Adrenal gland (tissue), 9 donors: ENCODE measurements at regions not wholly inside any gene's neighbourhood (a gene's known extent, or its start where the extent isn't known, plus 50 kb on each side); places are given as distances from the start of the nearest gene placed in this dataset.

Experiments
- DNase-seq, 7 donors: peaks; one replicate each; pipeline ENCODE4 v3.0.0-alpha.2; 2019 to 2020
- H3K27ac ChIP-seq, 5 donors: fragments of 200-600 bp; sonication (generic) in 4 of 5; 1 replicate in 3 of 5; 2 replicates in 2 of 5; pipeline versions ENCODE4 v1.5.1 to v1.8.0; 2016 to 2020; ENCODE audit warnings: mild to moderate bottlenecking in 1 of 5
- H3K27me3 ChIP-seq: fragments of 200-600 bp; 2 replicates; pipeline ENCODE4 v1.8.0; 2021
- H3K36me3 ChIP-seq, 2 donors: fragments of 200-600 bp; replicated peaks in 1 of 2; 1 replicate in 1 of 2; 2 replicates in 1 of 2; pipeline versions ENCODE4 v1.5.1 to v1.8.0; 2018 to 2022
- H3K4me1 ChIP-seq, 2 donors: fragments of 200-600 bp; replicated peaks in 1 of 2; 1 replicate in 1 of 2; 2 replicates in 1 of 2; pipeline versions ENCODE4 v1.5.1 to v1.8.0; 2018 to 2021
- H3K4me3 ChIP-seq, 4 donors: fragments of 200-600 bp; sonication (generic) in 3 of 4; one replicate each; pipeline ENCODE4 v1.5.1; 2016 to 2018
- H3K9me3 ChIP-seq, 3 donors: fragments of 200-600 bp; sonication (generic) in 1 of 3; replicated peaks in 1 of 3; 1 replicate in 2 of 3; 2 replicates in 1 of 3; pipeline versions ENCODE4 v1.5.1 to v1.8.0; 2016 to 2021
- POLR2A ChIP-seq, 2 donors: fragments of 450-650 bp; IDR thresholded peaks; one replicate each; pipeline ENCODE4 v1.6.1; 2017; ENCODE audit warnings: antibody characterized with exemption in 2 of 2, mild to moderate bottlenecking in 2 of 2, moderate library complexity in 1 of 2
- WGBS, 4 donors: extraction: QIAGEN DNeasy Blood & Tissue Kit in 2 of 4; methylation state at CpG; one replicate each; pipeline versions ENCODE4 v1.1.5 to v1.1.7; 2013 to 2017; 5-methylcytosine and 5-hydroxymethylcytosine counted together
- intact Hi-C, 2 donors: fragments of 100-400 bp; cut with DNase I; formaldehyde crosslinking; loops; one replicate each; pipeline versions ENCODE4 v1.14.1 to v1.15.0; 2022 to 2023
- TF ChIP-seq, protein P1 (sequence below), 6 experiments: fragments of 450-650 bp in 4 of 6; fragments of 200-600 bp in 2 of 6; sonication (generic) in 1 of 6; IDR thresholded peaks; 1 replicate in 5 of 6; 2 replicates in 1 of 6; pipeline versions ENCODE4 v1.5.1 to v1.8.0; 2016 to 2021; ENCODE audit warnings: antibody characterized with exemption in 6 of 6, mild to moderate bottlenecking in 2 of 6, moderate library complexity in 1 of 6
- donor health status: healthy with polysubstance abuse.
- donor health status: Bipolar disorder and iron deficiency.
- donor health status: DM: yes; HTN: yes; CAD: no.
- donor health status: DM: no; HTN: no; CAD: no.
- donor health status: DM: no; HTN: no; CAD: no.

DNA sequence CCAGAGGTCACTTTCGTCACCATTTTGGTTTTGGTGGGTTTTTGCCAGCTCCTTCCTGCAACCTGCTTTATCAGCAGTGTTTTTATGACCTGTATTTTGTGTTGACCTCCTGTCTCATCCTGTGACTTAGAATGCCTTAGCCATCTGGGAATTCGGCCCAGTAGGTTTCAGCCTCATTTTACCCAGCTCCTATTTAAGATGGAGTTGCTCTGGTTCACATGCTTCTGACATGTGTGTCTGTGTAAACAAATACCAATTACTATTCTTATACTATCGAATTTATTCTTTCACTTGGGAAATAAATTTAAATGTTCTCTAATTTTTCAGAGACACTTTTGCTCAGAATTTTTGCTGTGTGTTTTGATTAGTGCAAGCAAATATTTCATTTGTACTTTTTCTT is 1370.3 kb upstream of the MIR17HG start:
- no peaks in the 10 kb centered on the region for H3K36me3 ChIP-seq
- WGBS, 4 donors, result 75 to 83% (median 80%) methylated on average over 3 of the region's 3 CpGs
- TF ChIP-seq POLR2A (IDR thresholded peaks at IDR 0.05), result no peak
- TF ChIP-seq, protein P1, sequence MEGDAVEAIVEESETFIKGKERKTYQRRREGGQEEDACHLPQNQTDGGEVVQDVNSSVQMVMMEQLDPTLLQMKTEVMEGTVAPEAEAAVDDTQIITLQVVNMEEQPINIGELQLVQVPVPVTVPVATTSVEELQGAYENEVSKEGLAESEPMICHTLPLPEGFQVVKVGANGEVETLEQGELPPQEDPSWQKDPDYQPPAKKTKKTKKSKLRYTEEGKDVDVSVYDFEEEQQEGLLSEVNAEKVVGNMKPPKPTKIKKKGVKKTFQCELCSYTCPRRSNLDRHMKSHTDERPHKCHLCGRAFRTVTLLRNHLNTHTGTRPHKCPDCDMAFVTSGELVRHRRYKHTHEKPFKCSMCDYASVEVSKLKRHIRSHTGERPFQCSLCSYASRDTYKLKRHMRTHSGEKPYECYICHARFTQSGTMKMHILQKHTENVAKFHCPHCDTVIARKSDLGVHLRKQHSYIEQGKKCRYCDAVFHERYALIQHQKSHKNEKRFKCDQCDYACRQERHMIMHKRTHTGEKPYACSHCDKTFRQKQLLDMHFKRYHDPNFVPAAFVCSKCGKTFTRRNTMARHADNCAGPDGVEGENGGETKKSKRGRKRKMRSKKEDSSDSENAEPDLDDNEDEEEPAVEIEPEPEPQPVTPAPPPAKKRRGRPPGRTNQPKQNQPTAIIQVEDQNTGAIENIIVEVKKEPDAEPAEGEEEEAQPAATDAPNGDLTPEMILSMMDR (IDR thresholded peaks at IDR 0.05), result no peak
- H3K27me3 ChIP-seq, result no peaks in the 10 kb centered on the region
- no peak overlapping the region for H3K27ac ChIP-seq
- no peak for DNase-seq
- H3K9me3 ChIP-seq, result no peaks in the 10 kb centered on the region
- intact Hi-C loops, result no loop called here
- H3K4me1 ChIP-seq, result no peaks in the 10 kb centered on the region
- H3K4me3 ChIP-seq, result no peak overlapping the region

DNA sequence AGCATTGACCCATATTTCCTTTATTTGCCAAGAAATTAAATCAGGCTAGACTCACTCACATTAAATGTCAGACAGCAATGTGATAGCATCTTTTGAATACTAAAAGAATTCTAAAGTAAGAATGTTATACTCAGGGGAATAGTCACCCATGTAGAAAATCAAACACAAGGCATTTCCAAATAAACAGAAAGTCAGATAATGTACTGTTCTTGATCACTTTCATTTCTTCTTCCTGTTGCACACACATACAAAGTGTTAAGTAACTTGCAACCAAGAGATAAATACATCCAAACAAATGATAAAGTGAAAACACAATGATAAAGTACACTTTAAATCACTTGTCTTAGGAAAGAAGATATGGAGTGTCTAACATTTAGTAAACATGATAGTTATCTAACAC is 1366.6 kb upstream of the MIR17HG start:
- DNase-seq, result no peak
- intact Hi-C loops, result no loop called here
- Histone ChIP-seq H3K36me3 (no peaks in the 10 kb centered on the region), H3K27ac (no peak overlapping the region), H3K4me1 (no peaks in the 10 kb centered on the region), H3K4me3 (no peak overlapping the region), H3K27me3 (no peaks in the 10 kb centered on the region), H3K9me3 (no peaks in the 10 kb centered on the region)
- TF ChIP-seq, protein P1 (IDR thresholded peaks at IDR 0.05), result no peak
- no peak for TF ChIP-seq POLR2A (IDR thresholded peaks at IDR 0.05)

DNA sequence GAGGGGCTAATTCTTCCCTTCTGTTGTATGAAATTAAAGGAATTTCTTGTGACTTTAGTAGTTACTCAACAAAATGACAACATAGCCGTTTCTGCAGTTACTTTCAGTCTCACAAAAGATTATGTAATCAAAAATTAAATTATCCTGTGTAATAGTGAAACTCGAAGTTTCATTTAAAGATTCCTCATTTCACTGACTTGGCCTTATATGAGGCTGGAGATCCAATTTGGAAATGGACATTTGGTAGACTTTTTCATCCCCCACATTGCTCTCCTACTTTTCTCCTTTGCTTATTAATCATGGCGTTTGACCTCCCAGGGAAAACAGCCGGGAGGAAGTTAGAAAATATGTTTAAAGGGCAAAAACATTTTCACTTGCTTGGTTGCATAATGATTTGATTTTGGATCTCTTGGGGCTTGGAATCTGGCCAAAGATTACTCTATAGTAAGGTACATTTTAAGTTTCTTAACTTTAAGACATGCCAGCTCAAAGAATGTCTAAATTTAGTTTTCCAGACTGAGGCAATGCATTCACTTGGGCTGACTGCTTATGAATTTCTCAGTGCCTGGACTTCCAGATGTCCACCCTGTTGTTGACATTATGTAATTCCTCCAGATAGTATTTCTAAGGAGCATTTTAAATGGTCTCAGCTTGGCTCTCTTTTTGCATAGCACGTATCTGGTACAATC is 1364.9 kb upstream of the MIR17HG start:
- intact Hi-C loops, result no loop called here
- Histone ChIP-seq H3K9me3 (no peaks in the 10 kb centered on the region), H3K27me3 (no peaks in the 10 kb centered on the region), H3K4me1 (no peaks in the 10 kb centered on the region), H3K27ac (no peak overlapping the region), H3K4me3 (peak overlapping the region in 1 of 4 donors; percentile 20), H3K36me3 (no peaks in the 10 kb centered on the region)
- TF ChIP-seq, protein P1 (IDR thresholded peaks at IDR 0.05), result no peak
- TF ChIP-seq POLR2A (IDR thresholded peaks at IDR 0.05), result no peak
- WGBS, 4 donors, result 43 to 53% (median 46%) methylated on average over 5 of the region's 5 CpGs
- no peak for DNase-seq

DNA sequence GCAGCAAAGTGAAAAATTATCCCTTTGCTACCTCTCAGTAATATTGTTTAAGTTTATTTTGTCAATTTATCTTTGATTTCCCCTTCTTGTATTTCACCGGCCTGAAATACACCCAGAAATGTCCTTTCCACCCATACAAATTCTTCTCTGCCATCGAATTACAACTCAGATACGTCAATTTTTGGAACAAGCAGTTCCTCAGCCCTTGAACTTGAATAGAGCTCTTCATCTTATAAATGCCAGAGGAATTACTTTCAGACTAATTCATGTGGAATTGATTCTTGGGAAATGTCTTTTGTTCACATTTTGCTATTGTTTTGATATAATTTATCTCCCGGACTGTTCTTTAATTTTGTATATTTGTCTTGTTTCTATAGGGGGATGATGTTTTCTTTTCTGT is 1359.3 kb upstream of the MIR17HG start:
- WGBS, 4 donors, result 43 to 54% (median 48%) methylated on average over 4 of the region's 4 CpGs
- DNase-seq, result no peak
- Histone ChIP-seq H3K36me3 (no peaks in the 10 kb centered on the region), H3K9me3 (no peaks in the 10 kb centered on the region), H3K27ac (no peak overlapping the region), H3K4me3 (no peak overlapping the region), H3K27me3 (no peaks in the 10 kb centered on the region), H3K4me1 (no peaks in the 10 kb centered on the region)
- TF ChIP-seq, protein P1 (IDR thresholded peaks at IDR 0.05), result no peak
- no peak for TF ChIP-seq POLR2A (IDR thresholded peaks at IDR 0.05)
- intact Hi-C loops, result no loop called here
